ENCODE measurements at regions not wholly inside any gene's neighbourhood (a gene's known extent, or its start where the extent isn't known, plus 50 kb on each side); places are given as distances from the start of the nearest gene placed in this dataset.

DNA sequence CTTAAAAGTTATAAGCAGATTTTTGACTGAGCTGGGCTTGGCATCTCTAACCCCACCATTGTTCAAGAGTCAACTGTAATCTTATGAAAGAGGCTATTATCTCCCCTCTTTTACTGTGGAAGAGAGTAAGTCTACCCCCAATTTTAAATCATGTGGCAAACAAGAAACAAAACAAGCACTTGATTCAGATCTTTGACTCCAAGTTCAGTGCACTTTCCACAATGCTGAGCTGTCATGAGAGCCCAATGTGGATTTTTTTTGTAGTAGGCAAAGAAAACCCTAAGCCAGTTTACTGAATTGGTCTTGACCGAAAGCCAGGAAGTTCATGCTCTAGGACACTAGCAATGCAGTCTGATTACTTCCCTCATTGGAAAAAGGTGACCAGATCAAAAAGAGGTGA is 306.2 kb downstream of the GALC start:
- no peak for TF ChIP-seq CTCF (IDR thresholded peaks at IDR 0.05; ENCODE audit: low read depth, low read length, poor library complexity, severe bottlenecking)
- TF ChIP-seq EZH2phosphoT487 (IDR thresholded peaks at IDR 0.05; ENCODE audit: borderline replicate concordance, low read length) = no peak
